OCI-LY7 (cell line): ENCODE measurements at regions not wholly inside any gene's neighbourhood (a gene's known extent, or its start where the extent isn't known, plus 50 kb on each side); places are given as distances from the start of the nearest gene placed in this dataset.

Experiments
- CTCF ChIP-seq: fragments of 200-600 bp; sonication (generic); conservative IDR thresholded peaks from 2 replicates; pipeline ENCODE4 v1.5.1; 2014; ENCODE audit warnings: mild to moderate bottlenecking, antibody characterized with exemption, low read length, moderate library complexity, mixed read lengths
- EZH2phosphoT487 ChIP-seq: fragments of 200-600 bp; sonication (generic); IDR thresholded peaks from 2 replicates; pipeline ENCODE4 v1.6.1; 2018; ENCODE audit warnings: low read depth, borderline replicate concordance, mild to moderate bottlenecking, mixed run types, antibody characterized with exemption, low read length, moderate library complexity, mixed read lengths

- TF ChIP-seq CTCF (no peak), EZH2phosphoT487 (no peak)
Measured at GRCh38 chr10:112006407-112006806, 177.2 kb downstream of the GPAM start.
